GM21423 (cell line): ENCODE measurements at regions not wholly inside any gene's neighbourhood (a gene's known extent, or its start where the extent isn't known, plus 50 kb on each side); places are given as distances from the start of the nearest gene placed in this dataset.

Source experiments
- ATAC-seq: cut with Tn5 transposase; IDR thresholded peaks from one replicate; pipeline ENCODE4 v1.9.1; 2021; ENCODE audit warnings: mild to moderate bottlenecking, moderate library complexity; ENCODE audit not compliant: unreplicated experiment

- no peak for ATAC-seq
Measured at GRCh38 chr12:115245020-115245419, 561.0 kb upstream of the TBX3 start.

GRCh38 chr12:115243933-115244628, 560.1 kb upstream of the TBX3 start:
- no peak for ATAC-seq

- no peak for ATAC-seq
Measured at GRCh38 chr12:115240251-115240650, 556.3 kb upstream of the TBX3 start.

GRCh38 chr12:115235880-115236279, 551.9 kb upstream of the TBX3 start:
- ATAC-seq, result no peak

GRCh38 chr12:115233891-115234543, 550.0 kb upstream of the TBX3 start:
- no peak for ATAC-seq

- no peak for ATAC-seq
Measured at GRCh38 chr12:115232455-115233156, 548.6 kb upstream of the TBX3 start.

- no peak for ATAC-seq
Measured at GRCh38 chr12:115230606-115231005, 546.6 kb upstream of the TBX3 start.

GRCh38 chr12:115229517-115229916, 545.5 kb upstream of the TBX3 start:
- ATAC-seq, result no peak

GRCh38 chr12:115228434-115228833, 544.5 kb upstream of the TBX3 start:
- no peak for ATAC-seq

GRCh38 chr12:115227137-115227615, 543.2 kb upstream of the TBX3 start:
- ATAC-seq, result no peak

GRCh38 chr12:115225845-115226244, 541.9 kb upstream of the TBX3 start:
- no peak for ATAC-seq

GRCh38 chr12:115223991-115224390, 540.0 kb upstream of the TBX3 start:
- ATAC-seq, result no peak

GRCh38 chr12:115223322-115223721, 539.3 kb upstream of the TBX3 start:
- ATAC-seq, result no peak

- no peak for ATAC-seq
Measured at GRCh38 chr12:115222220-115222619, 538.2 kb upstream of the TBX3 start.

- no peak for ATAC-seq
Measured at GRCh38 chr12:115216301-115216700, 532.3 kb upstream of the TBX3 start.

GRCh38 chr12:115215544-115215943, 531.6 kb upstream of the TBX3 start:
- ATAC-seq, result no peak

GRCh38 chr12:115213538-115214016, 529.6 kb upstream of the TBX3 start:
- ATAC-seq, result no peak

- no peak for ATAC-seq
Measured at GRCh38 chr12:115213118-115213517, 529.1 kb upstream of the TBX3 start.

- no peak for ATAC-seq
Measured at GRCh38 chr12:115212356-115212755, 528.4 kb upstream of the TBX3 start.

GRCh38 chr12:115210533-115211252, 526.7 kb upstream of the TBX3 start:
- no peak for ATAC-seq

- no peak for ATAC-seq
Measured at GRCh38 chr12:115209230-115209629, 525.3 kb upstream of the TBX3 start.
